SH-SY5Y (cell line): ENCODE measurements at regions not wholly inside any gene's neighbourhood (a gene's known extent, or its start where the extent isn't known, plus 50 kb on each side); places are given as distances from the start of the nearest gene placed in this dataset.

ENCODE experiments used
- GATA2 ChIP-seq: IDR thresholded peaks from 2 replicates; pipeline ENCODE4 v1.6.1; 2011; ENCODE audit warnings: mild to moderate bottlenecking, low read depth, low read length
- GATA3 ChIP-seq: IDR thresholded peaks from 2 replicates; pipeline ENCODE4 v1.6.1; 2011; ENCODE audit warnings: low read depth, mild to moderate bottlenecking, low read length, moderate library complexity

DNA sequence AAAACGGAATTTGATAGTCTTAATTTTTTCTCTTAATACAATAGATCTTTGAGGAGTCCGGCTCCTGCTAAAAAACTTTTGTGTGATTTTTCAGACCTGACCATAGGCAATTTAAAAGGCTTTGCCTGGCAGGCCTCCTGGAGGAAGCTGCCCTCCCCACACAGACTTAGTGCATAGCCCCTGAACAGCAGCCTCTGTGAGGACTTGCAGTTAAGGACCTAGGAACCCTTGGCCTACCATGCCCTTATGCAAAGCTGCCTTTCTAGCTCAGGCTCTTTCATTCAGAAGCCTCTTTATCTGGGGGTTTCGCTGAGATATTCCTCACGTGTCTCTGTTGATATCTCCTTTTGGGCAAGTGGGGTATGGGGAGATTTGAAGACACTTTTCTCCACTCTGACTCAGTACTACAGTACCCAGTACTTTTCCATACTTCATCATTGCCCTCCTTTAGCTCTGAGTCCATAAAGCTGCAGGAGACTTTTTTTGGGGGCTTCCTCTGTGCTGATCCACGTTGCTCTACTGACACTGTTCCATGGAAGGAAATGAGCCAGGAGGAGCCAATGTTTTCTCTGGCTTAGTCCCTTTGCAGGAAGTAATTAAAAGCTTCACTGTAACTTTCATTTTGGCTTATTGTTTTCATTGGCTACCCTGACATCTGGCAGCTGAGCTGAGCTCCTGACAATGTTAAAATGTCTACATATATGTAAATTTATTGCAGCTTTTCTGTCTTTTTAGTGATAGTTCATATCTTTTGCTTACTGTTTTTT is 283.1 kb downstream of the TDRD3 start:
- TF ChIP-seq GATA2 (no peak), GATA3 (no peak)

DNA sequence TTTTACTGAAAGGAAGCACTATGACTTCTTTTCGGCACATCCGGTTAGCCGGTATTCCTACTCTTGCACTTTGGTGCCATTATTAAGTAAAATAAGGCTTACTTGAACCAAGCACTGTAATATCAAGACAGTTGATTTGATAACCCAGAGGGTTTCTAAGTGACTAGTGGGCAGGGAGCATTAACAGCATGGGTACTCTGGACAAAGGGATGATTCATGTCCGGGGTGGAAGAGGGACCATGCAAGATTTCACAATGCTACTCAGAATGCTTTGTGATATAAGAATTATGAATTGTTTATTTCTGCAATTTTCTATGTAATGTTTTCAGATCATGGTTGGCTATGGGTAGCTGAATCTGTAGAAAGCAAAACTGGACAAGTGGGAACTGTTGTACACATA is 282.1 kb downstream of the TDRD3 start:
- TF ChIP-seq GATA3 (no peak), GATA2 (no peak)

DNA sequence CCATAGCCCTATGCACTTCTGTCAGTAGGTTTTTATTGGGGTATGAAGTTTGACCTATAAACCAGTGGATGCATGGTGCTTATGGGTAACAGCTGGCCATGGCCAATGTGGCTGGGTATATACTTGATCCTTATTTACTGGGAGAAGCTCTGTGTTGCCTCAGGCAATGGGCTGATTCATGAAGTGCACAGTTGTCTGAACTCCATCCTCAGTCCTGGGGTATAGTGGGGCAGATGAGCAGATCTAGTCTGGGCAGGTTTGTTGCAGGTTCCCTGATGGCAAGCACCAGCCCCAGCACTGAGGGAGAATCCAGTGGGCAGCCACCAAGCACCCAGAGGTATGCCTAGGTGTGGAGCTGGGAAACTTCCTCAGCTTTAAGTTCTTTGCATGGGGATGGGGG is 274.4 kb downstream of the TDRD3 start:
- TF ChIP-seq GATA3 (no peak), GATA2 (no peak)

DNA sequence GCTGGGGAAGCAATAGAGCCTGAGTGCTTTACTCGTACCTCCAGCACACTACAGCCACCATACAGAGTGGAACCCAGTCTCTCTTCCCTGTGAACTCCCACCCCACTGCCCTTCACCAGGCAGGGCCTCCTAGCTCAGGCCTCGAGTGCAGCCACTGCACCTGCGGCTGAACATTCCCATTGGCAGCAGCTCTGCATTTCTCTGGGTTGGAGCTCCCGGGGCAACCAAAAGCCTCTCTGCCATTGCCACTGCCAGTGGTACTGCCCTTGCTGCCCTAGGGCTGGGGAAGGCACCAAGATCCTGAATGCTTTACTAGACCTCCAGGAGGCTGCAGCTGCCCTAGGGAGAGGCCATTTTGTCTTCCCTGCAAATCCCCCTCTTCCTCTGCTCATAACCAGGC is 266.8 kb downstream of the TDRD3 start:
- TF ChIP-seq GATA3 (no peak), GATA2 (no peak)

DNA sequence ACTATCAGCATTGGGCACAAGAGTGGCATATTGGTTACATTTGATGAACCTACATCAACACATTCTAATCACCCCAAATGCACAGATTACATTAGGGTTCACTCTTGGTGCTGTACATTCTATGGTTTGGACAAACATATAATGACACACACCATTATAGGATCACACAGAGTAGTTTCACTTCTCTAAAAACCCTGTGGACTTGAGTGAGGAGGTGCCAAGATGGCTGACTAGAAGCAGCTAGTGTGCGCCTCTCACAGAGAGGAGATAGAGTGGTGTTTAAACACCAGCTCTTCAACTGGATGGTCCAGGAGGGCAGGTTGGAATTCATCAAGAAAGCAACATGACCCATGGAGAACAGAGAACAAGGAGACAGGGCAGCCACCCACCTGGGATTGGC is 265.6 kb downstream of the TDRD3 start:
- TF ChIP-seq GATA3 (no peak), GATA2 (no peak)

DNA sequence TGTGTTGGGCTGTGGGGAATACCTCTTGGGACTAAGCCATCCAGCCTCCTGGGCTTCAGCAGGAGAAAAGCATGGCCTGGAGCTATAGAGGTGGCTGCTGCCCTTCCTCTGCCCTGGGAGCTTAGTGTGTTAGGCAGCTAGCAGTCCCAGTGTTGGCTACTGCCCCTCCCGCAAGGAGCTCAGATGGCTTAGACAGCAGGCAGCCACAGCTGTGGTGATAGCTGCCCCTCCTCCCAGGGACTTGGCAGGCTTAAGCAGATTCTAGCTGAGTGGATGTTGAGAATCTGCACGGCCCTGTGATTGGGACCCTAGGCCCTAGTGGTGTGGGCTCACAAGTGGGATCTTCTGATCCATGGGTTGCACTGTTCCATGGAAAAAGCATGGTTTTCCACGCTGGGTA is 264.5 kb downstream of the TDRD3 start:
- TF ChIP-seq GATA3 = no peak
- TF ChIP-seq GATA2 = no peak

DNA sequence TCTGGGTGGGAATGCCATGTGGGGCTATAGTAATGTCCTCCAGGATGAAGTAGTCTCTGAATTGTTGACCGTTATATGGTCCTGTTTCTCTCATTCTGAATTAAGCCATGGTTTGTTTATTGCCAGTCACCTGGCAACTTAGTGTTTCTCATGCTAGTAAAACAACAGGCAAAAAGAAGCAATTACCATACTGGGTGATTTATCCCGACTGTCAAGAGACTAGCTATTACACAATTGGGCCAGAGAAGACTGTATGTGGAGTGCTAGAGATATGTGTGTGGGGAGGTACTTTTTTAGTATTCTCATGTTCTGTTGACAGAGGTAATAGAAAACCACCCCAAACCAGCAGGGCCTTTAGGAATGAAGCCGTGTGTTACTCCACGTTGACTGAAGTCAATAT is 258.2 kb downstream of the TDRD3 start:
- TF ChIP-seq GATA3 (no peak), GATA2 (no peak)

DNA sequence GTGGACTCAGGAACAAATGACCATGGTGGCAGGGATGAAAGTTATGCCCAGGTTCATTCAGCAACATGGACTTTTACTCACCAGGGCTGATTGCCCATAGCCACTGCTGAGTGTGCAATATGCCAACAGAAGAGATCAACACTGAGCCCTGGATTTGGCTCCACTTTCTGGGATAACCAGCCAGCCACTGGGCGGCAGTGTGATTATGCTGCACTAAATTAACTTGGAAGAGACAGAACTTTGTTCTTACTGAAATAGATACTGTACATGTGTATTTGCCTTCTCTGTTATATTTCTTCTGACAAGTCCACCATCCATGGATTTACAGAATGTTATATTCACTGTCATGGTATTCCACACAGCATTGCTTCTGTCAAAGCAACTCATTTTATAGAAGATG is 257.4 kb downstream of the TDRD3 start:
- no peak for TF ChIP-seq GATA3
- TF ChIP-seq GATA2 = no peak

DNA sequence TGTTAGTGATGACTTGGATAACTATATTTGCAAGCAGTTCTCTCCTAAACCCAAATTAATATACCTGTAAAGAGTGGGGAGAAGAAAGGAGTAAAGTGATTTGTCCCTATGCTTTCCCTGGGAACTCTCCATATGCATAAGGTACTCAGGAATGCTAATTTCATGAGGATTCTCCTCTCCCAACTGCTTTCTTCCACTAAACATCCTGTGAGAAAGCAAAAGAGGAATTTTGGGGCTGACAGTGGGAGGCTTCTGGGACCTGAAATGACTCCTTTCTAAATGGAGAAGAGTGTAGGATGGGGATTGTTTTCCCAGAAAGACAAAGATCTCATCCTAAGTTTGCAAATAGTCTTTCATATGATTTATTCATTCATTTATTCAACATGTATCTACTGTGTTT is 250.5 kb downstream of the TDRD3 start:
- TF ChIP-seq GATA2 = no peak
- no peak for TF ChIP-seq GATA3

DNA sequence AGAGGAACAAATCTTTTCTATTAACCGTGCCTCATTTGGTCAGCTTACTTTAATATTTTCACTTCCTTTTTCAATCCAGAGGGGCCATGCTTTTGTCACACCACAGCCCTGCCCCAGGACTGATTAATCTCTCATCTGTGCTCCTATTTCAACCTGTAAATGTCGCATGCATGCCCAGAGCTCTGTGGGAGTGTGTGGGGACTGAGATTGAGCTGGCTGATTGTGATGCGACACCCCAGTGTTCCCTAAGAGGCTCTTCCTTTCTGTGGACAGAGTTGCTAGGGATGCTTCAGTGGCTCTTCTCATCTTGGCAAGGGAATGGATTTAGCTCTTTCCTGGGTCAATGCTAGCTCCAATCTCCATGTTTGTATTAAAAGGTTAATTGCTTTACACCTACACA is 249.6 kb downstream of the TDRD3 start:
- TF ChIP-seq GATA2 (no peak), GATA3 (no peak)

DNA sequence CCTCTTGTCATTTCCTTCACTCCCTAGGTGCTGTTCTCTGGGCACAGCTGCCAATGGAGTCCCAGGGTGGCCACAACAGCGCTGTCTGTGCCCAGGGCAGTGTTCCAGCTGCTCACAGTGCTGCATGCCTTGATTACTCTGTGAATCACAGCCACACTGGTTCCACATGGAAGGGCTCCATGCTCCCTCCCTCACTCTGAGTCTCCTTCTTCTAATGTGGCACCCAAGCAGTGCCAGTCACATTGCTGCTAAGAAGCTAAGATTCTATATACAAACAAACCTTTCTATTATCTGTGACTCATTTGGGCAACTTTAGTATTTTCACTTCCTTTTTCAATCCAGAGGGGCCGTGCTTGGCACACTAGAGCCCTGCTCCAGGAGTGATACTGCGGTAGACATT is 248.7 kb downstream of the TDRD3 start:
- TF ChIP-seq GATA3 = no peak
- TF ChIP-seq GATA2 = no peak

DNA sequence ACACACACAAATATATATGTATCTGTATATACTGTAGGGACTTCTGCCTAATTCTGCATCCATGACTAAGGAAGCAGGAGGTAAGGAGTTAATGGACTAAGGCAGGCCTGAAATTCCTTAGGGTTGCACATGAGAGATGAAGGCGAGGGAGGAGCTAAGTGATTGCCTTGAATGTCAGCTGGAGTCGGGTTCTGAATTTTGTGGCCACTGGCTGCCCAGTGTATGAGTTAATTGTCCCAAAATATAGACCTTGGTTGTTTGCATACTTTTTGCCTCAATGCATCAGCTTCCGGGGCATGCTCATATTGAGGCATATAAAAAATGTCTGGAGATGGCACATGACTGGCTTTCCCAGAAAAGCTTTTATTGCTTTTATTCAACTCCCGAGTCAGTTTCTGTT is 245.5 kb downstream of the TDRD3 start:
- TF ChIP-seq GATA3 (no peak), GATA2 (no peak)

DNA sequence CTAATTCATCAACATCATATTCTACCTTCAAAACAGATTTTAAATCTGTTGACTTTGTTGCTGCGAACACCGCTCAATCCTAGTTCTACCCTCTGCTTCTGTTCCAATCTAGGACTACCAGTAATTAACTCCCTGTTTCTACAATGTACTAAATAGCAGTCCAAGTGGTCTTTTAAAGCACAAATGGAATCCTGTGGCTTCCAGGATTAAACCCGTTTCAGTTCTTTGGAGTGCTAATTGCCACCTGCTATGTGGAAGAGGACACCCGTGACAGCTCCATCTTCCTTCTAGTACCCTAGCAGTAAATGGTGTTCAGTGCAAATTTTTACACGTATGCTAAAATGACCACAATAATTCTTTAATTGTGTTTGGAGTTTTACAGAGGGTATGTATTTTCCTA is 232.1 kb downstream of the TDRD3 start:
- no peak for TF ChIP-seq GATA2
- no peak for TF ChIP-seq GATA3

DNA sequence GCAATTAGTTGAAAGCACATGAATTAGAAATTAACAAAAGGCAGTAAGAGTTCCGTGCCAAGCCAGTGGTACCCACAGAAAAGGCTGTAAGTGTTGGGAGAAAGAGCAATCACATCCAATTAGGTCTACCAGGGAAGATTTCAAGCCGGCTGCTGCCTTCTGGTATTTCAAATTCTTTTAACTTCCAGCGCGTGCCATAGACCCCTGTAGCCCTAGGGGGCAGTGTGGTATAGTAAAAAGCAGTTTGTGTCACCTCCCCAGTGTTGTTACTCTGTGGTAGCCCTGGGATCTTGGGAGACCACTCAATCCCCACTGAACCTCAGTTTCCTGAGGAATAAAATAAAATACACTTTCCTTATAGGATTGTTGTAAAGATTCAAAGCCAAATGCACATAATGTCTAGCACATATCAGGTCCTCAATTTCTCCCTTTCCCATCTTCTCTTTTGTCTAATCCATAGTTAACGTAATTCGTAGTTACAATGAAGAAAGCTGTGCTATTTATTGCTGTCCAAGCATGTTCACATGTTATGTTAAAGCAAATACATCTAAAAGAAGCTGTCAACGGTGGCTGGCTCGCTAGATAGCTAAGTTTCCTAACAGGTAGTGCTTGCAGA is 230.2 kb downstream of the TDRD3 start:
- no peak for TF ChIP-seq GATA2
- TF ChIP-seq GATA3 = no peak
